NT2/D1 (cell line): ENCODE measurements at regions not wholly inside any gene's neighbourhood (a gene's known extent, or its start where the extent isn't known, plus 50 kb on each side); places are given as distances from the start of the nearest gene placed in this dataset.

ENCODE experiments used
- YY1 ChIP-seq: IDR thresholded peaks from 2 replicates; pipeline ENCODE4 v1.6.1; 2011; ENCODE audit not compliant: insufficient read length, insufficient read depth
- ZNF274 ChIP-seq: IDR thresholded peaks from 2 replicates; pipeline ENCODE4 v1.6.1; 2011; ENCODE audit warnings: mild to moderate bottlenecking, low read depth, low read length

- TF ChIP-seq YY1 (no peak), ZNF274 (no peak)
Measured at GRCh38 chr1:172976222-172977041, 74.3 kb downstream of the TNFSF18 start.
